H9 (cell line): ENCODE measurements at regions not wholly inside any gene's neighbourhood (a gene's known extent, or its start where the extent isn't known, plus 50 kb on each side); places are given as distances from the start of the nearest gene placed in this dataset.

ENCODE experiments used
- DNase-seq: peaks from one replicate; pipeline ENCODE4 v3.0.0-alpha.2; 2017
- H2AFZ ChIP-seq: one replicate; pipeline ENCODE4 v1.6.1; 2013; ENCODE audit warnings: mild to moderate bottlenecking, low read length, control low read depth, moderate library complexity
- H2AK5ac ChIP-seq: 2 replicates; pipeline ENCODE4 v1.6.1; 2013; ENCODE audit warnings: low read length, control low read depth, mixed read lengths; ENCODE audit not compliant: insufficient read length
- H2BK120ac ChIP-seq: one replicate; pipeline ENCODE4 v1.6.1; 2013; ENCODE audit warnings: low read depth, mild to moderate bottlenecking, low read length, control low read depth, inconsistent platforms; ENCODE audit not compliant: poor library complexity, severe bottlenecking
- H2BK12ac ChIP-seq: 2 replicates; pipeline ENCODE4 v1.6.1; 2013; ENCODE audit warnings: low read length, control low read depth, mixed read lengths, low read depth; ENCODE audit not compliant: insufficient read length
- H2BK15ac ChIP-seq: 2 replicates; pipeline ENCODE4 v1.6.1; 2013; ENCODE audit warnings: low read depth, low read length, control low read depth
- H2BK20ac ChIP-seq: one replicate; pipeline ENCODE4 v1.6.1; 2013; ENCODE audit warnings: low read depth, mild to moderate bottlenecking, low read length, control low read depth, inconsistent platforms; ENCODE audit not compliant: poor library complexity, severe bottlenecking
- H2BK5ac ChIP-seq: 2 replicates; pipeline ENCODE4 v1.6.1; 2013; ENCODE audit warnings: low read length, control low read depth, mixed read lengths; ENCODE audit not compliant: insufficient read length
- H3K14ac ChIP-seq: 2 replicates; pipeline ENCODE4 v1.6.1; 2013; ENCODE audit warnings: low read length, control low read depth; ENCODE audit not compliant: insufficient read depth
- H3K18ac ChIP-seq: 2 replicates; pipeline ENCODE4 v1.6.1; 2013; ENCODE audit warnings: low read depth, mild to moderate bottlenecking, mixed read lengths, low read length, control low read depth; ENCODE audit not compliant: insufficient read length
- H3K23ac ChIP-seq: 2 replicates; pipeline ENCODE4 v1.6.1; 2013; ENCODE audit warnings: low read length, control low read depth, mixed read lengths, low read depth; ENCODE audit not compliant: insufficient read length
- H3K23me2 ChIP-seq: 2 replicates; pipeline ENCODE4 v1.6.1; 2013; ENCODE audit warnings: low read depth, mild to moderate bottlenecking, mixed read lengths, low read length, control low read depth; ENCODE audit not compliant: insufficient read length, poor library complexity, severe bottlenecking
- H3K27ac ChIP-seq: 2 replicates; pipeline ENCODE4 v1.5.1; 2013; ENCODE audit warnings: low read length, control low read depth, mixed read lengths, low read depth; ENCODE audit not compliant: insufficient read length
- H3K27me3 ChIP-seq: 2 replicates; pipeline ENCODE4 v1.6.1; 2013; ENCODE audit warnings: low read length, control low read depth, inconsistent platforms; ENCODE audit not compliant: insufficient read depth
- H3K4ac ChIP-seq: 2 replicates; pipeline ENCODE4 v1.6.1; 2013; ENCODE audit warnings: low read depth, mild to moderate bottlenecking, control low read depth, inconsistent platforms, low read length, moderate library complexity
- H3K4me1 ChIP-seq: 2 replicates; pipeline ENCODE4 v1.6.1; 2013; ENCODE audit warnings: low read length, control low read depth, inconsistent platforms; ENCODE audit not compliant: insufficient read depth
- H3K4me2 ChIP-seq: 2 replicates; pipeline ENCODE4 v1.6.1; 2013; ENCODE audit warnings: low read length, control low read depth, mixed read lengths; ENCODE audit not compliant: insufficient read length, insufficient read depth
- H3K56ac ChIP-seq: 2 replicates; pipeline ENCODE4 v1.6.1; 2013; ENCODE audit warnings: low read depth, mild to moderate bottlenecking, mixed read lengths, low read length, control low read depth; ENCODE audit not compliant: insufficient read length
- H3K79me1 ChIP-seq: 2 replicates; pipeline ENCODE4 v1.6.1; 2013; ENCODE audit warnings: low read depth, mild to moderate bottlenecking, moderate library complexity, low read length, control low read depth, inconsistent platforms; ENCODE audit not compliant: insufficient read depth, poor library complexity, severe bottlenecking
- H3K79me2 ChIP-seq: 2 replicates; pipeline ENCODE4 v1.6.1; 2013; ENCODE audit warnings: low read length, control low read depth, inconsistent platforms; ENCODE audit not compliant: insufficient read depth
- H3K9ac ChIP-seq: 2 replicates; pipeline ENCODE4 v1.6.1; 2013; ENCODE audit warnings: low read length, control low read depth, mixed read lengths; ENCODE audit not compliant: insufficient read length; ENCODE audit errors: extremely low read depth
- H3K9me3 ChIP-seq: one replicate; pipeline ENCODE4 v1.6.1; 2013; ENCODE audit warnings: low read depth, low read length, inconsistent platforms; ENCODE audit not compliant: control insufficient read depth
- H3T11ph ChIP-seq: one replicate; pipeline ENCODE4 v1.6.1; 2013; ENCODE audit warnings: mild to moderate bottlenecking, low read length, control low read depth, inconsistent platforms
- H4K20me1 ChIP-seq: one replicate; pipeline ENCODE4 v1.6.1; 2013; ENCODE audit not compliant: control insufficient read depth, insufficient read length, insufficient read depth
- H4K5ac ChIP-seq: 2 replicates; pipeline ENCODE4 v1.6.1; 2013; ENCODE audit warnings: low read depth, mild to moderate bottlenecking, mixed read lengths, low read length, control low read depth; ENCODE audit not compliant: insufficient read length
- H4K8ac ChIP-seq: replicated peaks from 2 replicates; pipeline ENCODE4 v1.6.1; 2013; ENCODE audit warnings: low read length, control low read depth, mixed read lengths, low read depth; ENCODE audit not compliant: insufficient read length
- H4K91ac ChIP-seq: 2 replicates; pipeline ENCODE4 v1.6.1; 2013; ENCODE audit warnings: low read depth, mild to moderate bottlenecking, moderate library complexity, mixed read lengths, low read length, control low read depth; ENCODE audit not compliant: insufficient read length
- H3K27ac Mint-ChIP-seq, 3 experiments: 2 replicates in 2 of 3; 3 replicates in 1 of 3; pipeline ENCODE4 v1.8.0; 2020 to 2021; ENCODE audit warnings: mixed read lengths in 3 of 3, mild to moderate bottlenecking in 1 of 3, moderate library complexity in 1 of 3
- H3K27me3 Mint-ChIP-seq: 2 replicates; pipeline ENCODE4 v1.8.0; 2021; ENCODE audit warnings: low read depth, mild to moderate bottlenecking, moderate library complexity, mixed read lengths
- H3K36me3 Mint-ChIP-seq, 3 experiments: 2 replicates in 2 of 3; 3 replicates in 1 of 3; pipeline ENCODE4 v1.8.0; 2020 to 2021; ENCODE audit warnings: low read depth in 3 of 3, mixed read lengths in 3 of 3; ENCODE audit not compliant: insufficient read depth in 1 of 3
- H3K4me1 Mint-ChIP-seq, 2 experiments: 2 replicates each; pipeline ENCODE4 v1.8.0; 2020; ENCODE audit warnings: mixed read lengths in 2 of 2
- H3K4me3 Mint-ChIP-seq, 2 experiments: 2 replicates in 1 of 2; 3 replicates in 1 of 2; pipeline ENCODE4 v1.8.0; 2020 to 2021; ENCODE audit warnings: mild to moderate bottlenecking in 2 of 2, mixed read lengths in 2 of 2, moderate library complexity in 1 of 2
- H3K9me3 Mint-ChIP-seq, 2 experiments: 2 replicates in 1 of 2; 3 replicates in 1 of 2; pipeline ENCODE4 v1.8.0; 2020; ENCODE audit warnings: mild to moderate bottlenecking in 2 of 2, mixed read lengths in 2 of 2, moderate library complexity in 1 of 2
- WGBS: extraction: QIAGEN DNeasy Blood & Tissue Kit; methylation state at CpG from one replicate; pipeline ENCODE4 v1.1.7; 2013; ENCODE audit warnings: missing lambda C conversion rate, low lambda C conversion rate, mixed read lengths; ENCODE audit not compliant: insufficient read length; ENCODE audit errors: extremely low coverage; 5-methylcytosine and 5-hydroxymethylcytosine counted together
- TF ChIP-seq, protein P1 (sequence below): fragments of 200-600 bp; sonication (generic); conservative IDR thresholded peaks from 3 replicates; pipeline ENCODE4 v1.8.0; 2021; ENCODE audit warnings: antibody characterized with exemption, mild to moderate bottlenecking

- Histone ChIP-seq H3K23ac (no peak overlapping the region), H4K20me1 (no peaks in the 10 kb centered on the region), H3K23me2 (no peaks in the 10 kb centered on the region), H2BK5ac (no peak overlapping the region), H3K27me3 (no peaks in the 10 kb centered on the region), H2AK5ac (no peak overlapping the region), H2BK15ac (no peak overlapping the region), H3K14ac (no peak overlapping the region), H3K18ac (no peak overlapping the region), H4K91ac (no peak overlapping the region), H3T11ph (no peak overlapping the region), H4K5ac (no peak overlapping the region), H3K4me1 (no peaks in the 10 kb centered on the region), H3K79me2 (no peaks in the 10 kb centered on the region), H3K79me1 (no peaks in the 10 kb centered on the region), H3K9me3 (no peaks in the 10 kb centered on the region), H2AFZ (no peak overlapping the region), H3K4ac (no peak overlapping the region), H4K8ac (no peak overlapping the region), H3K27ac (no peak overlapping the region), H3K56ac (no peak overlapping the region), H2BK20ac (no peak overlapping the region), H2BK12ac (no peak overlapping the region), H3K4me2 (no peak overlapping the region), H3K9ac (no peak overlapping the region), H2BK120ac (no peak overlapping the region)
- TF ChIP-seq, protein P1, sequence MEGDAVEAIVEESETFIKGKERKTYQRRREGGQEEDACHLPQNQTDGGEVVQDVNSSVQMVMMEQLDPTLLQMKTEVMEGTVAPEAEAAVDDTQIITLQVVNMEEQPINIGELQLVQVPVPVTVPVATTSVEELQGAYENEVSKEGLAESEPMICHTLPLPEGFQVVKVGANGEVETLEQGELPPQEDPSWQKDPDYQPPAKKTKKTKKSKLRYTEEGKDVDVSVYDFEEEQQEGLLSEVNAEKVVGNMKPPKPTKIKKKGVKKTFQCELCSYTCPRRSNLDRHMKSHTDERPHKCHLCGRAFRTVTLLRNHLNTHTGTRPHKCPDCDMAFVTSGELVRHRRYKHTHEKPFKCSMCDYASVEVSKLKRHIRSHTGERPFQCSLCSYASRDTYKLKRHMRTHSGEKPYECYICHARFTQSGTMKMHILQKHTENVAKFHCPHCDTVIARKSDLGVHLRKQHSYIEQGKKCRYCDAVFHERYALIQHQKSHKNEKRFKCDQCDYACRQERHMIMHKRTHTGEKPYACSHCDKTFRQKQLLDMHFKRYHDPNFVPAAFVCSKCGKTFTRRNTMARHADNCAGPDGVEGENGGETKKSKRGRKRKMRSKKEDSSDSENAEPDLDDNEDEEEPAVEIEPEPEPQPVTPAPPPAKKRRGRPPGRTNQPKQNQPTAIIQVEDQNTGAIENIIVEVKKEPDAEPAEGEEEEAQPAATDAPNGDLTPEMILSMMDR = no peak
- no peak overlapping the region for H3K4me3 Mint-ChIP-seq
- H3K4me1 Mint-ChIP-seq = no peaks in the 10 kb centered on the region
- WGBS = no CpG with 5 or more reads among the region's 2 CpGs
- H3K27ac Mint-ChIP-seq = no peak overlapping the region
- H3K36me3 Mint-ChIP-seq = no peaks in the 10 kb centered on the region
- no peaks in the 10 kb centered on the region for H3K9me3 Mint-ChIP-seq
- peaks cover under 1% of the 10 kb centered on the region for H3K27me3 Mint-ChIP-seq
- no peak for DNase-seq
Measured at GRCh38 chr15:55033574-55033973, 163.2 kb downstream of the RSL24D1 start.
